NOMO-1 treated with DMSO at 0.1 percent for 48 hours (cell line): ENCODE measurements at regions not wholly inside any gene's neighbourhood (a gene's known extent, or its start where the extent isn't known, plus 50 kb on each side); places are given as distances from the start of the nearest gene placed in this dataset.

ENCODE experiments used
- DNase-seq: peaks from one replicate; lab custom pipeline; 2025; ENCODE audit not compliant: unreplicated experiment; lab: John Stamatoyannopoulos, UW

GRCh38 chr4:187550256-187550950, 445.2 kb upstream of the ZFP42 start:
- no peak for DNase-seq

GRCh38 chr4:187552781-187553180, 442.8 kb upstream of the ZFP42 start:
- no peak for DNase-seq

DNA sequence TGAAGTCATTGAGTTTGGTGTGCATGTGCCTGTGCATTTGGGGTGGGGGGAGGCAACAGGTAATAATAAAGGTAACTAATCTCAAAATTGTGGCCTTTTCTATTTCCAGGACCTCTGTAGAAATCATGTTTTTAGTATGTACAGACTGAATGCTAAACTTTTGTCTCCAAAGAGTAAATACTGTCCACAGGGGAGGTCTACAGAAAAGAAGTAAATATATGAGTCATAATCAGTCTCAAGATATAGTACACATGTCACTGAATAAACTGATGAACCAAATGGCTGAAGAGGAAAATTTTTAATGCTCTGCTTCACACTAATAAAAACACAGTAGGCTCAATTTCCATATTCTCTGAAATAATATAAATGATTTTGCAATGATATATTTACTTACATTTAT, 440.4 kb upstream of the ZFP42 start:
- DNase-seq = no peak

DNA sequence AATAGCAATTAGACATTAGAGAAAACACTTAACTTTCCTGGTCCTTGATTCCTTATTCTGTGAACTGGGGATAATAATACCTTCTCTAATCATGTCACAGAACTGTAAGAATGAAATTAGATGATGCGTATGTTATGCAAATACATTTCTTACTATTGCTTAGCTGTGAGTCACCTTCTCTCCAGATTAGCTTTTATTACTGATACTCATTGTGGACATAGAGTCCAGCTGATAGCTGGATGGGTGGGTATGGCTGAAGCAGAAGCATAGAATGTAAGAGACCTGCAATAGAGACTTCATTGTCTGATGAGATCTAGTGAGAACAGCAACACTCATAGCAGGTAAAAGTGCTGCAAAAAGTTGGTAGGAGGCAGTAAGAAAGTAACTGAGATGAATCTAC, 437.2 kb upstream of the ZFP42 start:
- DNase-seq = no peak

- DNase-seq = no peak
Measured at GRCh38 chr4:187562345-187562744, 433.2 kb upstream of the ZFP42 start.

- no peak for DNase-seq
Measured at GRCh38 chr4:187565416-187565815, 430.2 kb upstream of the ZFP42 start.

- DNase-seq = no peak
Measured at GRCh38 chr4:187569871-187570270, 425.7 kb upstream of the ZFP42 start.

- DNase-seq = no peak
Measured at GRCh38 chr4:187575706-187576105, 419.9 kb upstream of the ZFP42 start.

- no peak for DNase-seq
Measured at GRCh38 chr4:187576751-187577150, 418.8 kb upstream of the ZFP42 start.

DNA sequence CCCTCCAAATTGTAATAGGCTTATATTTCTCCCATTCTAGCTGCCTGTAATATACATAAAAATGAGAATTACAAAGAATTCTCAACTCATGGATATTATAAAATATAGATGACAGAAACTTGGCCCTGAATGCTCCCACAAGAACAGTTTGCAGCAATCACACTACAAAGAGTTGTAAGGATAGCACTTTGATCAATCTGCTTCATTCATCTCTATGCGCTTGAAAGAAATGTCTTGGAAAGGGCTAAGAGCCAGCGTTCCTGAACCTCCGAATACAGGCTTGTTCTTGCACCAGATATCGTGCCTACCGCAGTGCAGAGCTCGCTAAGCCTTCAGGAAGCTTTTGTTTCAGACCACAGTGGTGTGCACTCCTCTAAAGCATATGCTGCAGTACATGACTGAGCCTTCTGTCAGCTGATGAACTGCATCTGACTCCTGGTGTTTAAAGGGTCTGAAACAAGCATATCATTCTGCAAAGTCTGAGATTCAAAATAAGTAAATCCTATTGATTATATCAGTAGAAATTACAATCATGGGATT, 417.6 kb upstream of the ZFP42 start:
- no peak for DNase-seq

GRCh38 chr4:187586892-187587291, 408.7 kb upstream of the ZFP42 start:
- no peak for DNase-seq

- no peak for DNase-seq
Measured at GRCh38 chr4:187598196-187598595, 397.4 kb upstream of the ZFP42 start.

- no peak for DNase-seq
Measured at GRCh38 chr4:187602339-187603092, 393.1 kb upstream of the ZFP42 start.

DNA sequence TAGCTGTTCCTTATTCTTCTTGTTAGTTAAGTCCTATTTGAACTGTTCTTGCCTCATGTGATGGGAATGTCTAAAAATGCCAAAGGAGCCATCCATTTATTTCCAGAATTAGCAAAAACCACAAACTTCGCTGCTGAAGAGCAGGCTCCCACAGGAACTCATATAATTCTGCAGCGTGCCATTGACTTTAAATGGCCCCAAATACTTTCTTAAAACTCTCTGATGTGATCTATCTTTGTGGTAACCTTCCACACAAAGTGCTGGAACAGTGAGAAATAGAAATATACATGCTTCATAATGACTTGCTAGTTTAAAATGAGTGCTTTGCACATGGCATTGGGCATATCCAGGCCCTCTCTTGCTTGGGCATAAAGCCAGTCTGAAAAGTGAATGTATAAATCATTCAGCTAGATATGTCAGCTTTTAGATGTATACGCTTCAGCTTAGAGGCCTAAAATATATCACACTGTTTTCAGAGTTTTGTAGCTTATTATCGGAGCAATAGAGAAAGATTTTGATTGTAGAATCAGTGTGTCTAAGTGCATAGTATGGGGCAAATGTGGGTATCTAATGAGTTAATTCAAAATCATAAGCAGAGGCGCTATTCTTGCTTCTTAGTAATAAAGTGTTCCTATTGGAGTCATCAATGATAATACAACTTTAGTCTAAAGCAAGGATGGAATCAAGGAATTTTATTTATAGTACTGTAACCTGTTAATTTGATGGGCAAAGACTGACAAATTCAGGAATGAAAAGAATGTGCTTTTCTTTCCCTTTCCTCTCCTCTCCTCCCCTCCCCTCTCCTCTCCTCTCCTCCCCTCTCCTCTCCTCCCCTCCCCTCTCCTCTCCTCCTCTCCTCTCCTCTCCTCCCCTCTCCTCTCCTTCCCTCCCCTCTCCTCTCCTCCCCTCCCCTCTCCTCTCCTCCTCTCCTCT, 392.2 kb upstream of the ZFP42 start:
- DNase-seq = no peak

DNA sequence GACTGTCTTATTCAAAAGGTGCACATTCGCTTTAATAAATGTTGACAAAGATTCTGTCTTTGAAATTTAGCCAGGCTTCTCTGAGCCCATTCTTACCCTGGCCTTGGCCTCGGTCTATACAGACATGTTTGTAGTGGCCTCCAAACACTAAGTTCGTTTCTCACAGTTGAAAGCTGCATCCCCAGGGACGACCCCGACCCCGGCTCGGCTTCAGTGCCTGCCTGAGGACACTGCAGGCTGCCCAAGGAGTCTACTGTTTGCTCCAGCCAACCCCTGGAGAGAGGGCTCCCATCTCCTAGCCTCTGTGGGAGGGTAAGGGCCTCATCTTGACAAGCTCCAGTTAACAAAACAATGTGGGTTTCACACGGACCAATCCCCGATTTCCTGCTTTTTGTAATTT, 390.6 kb upstream of the ZFP42 start:
- DNase-seq = no peak

DNA sequence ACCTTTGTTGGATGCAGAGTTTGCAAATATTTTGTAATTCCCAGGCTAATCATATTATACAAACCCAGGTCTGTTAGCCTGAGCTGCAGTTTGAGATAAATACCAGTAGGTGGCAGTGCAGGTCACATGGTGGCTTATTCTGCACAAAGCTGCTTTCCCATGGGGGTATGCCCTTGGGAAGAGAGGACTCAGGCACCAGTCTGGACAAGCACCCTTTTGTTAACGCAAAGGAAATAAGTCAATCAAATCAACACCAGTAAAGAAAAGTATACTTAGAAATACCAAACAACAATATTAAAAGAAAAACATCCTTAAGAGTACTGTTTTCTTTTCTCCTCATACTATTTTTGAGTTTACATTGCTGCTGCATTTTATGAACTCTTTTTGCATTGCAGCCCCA, 389.0 kb upstream of the ZFP42 start:
- DNase-seq = no peak

GRCh38 chr4:187608001-187608421, 387.6 kb upstream of the ZFP42 start:
- no peak for DNase-seq

- DNase-seq = no peak
Measured at GRCh38 chr4:187612301-187612700, 383.3 kb upstream of the ZFP42 start.

GRCh38 chr4:187613089-187613839, 382.3 kb upstream of the ZFP42 start:
- no peak for DNase-seq

- no peak for DNase-seq
Measured at GRCh38 chr4:187615972-187616371, 379.6 kb upstream of the ZFP42 start.

- peak; percentile 64 for DNase-seq
Measured at GRCh38 chr4:187617113-187617512, 378.5 kb upstream of the ZFP42 start.
